ENCODE measurements at regions not wholly inside any gene's neighbourhood (a gene's known extent, or its start where the extent isn't known, plus 50 kb on each side); places are given as distances from the start of the nearest gene placed in this dataset.
"Not testable (repeated sequence)": the region's sequence is repeated elsewhere in the genome, so short reads cannot be mapped to it uniquely, and the experiment has no call there.

GRCh38 chr4:124167602-124168001, 544.9 kb downstream of the ANKRD50 start:
- no peaks in the 10 kb centered on the region for H4K20me1 ChIP-seq (ENCODE audit: insufficient read depth)
- H3K4me1 ChIP-seq (ENCODE audit: insufficient read depth) = no peaks in the 10 kb centered on the region
- no peak overlapping the region for H3K4me3 ChIP-seq
- H3K9me3 ChIP-seq (ENCODE audit: low read depth) = no peaks in the 10 kb centered on the region
- no peak overlapping the region for H3K27ac ChIP-seq
- in situ Hi-C loops (cut with MboI) = no loop called here
- 47 to 57% methylated on average over 2 of the region's 2 CpGs for WGBS, 2 experiments (ENCODE audit: low coverage in 1 of 2, low lambda C conversion rate in 2 of 2, missing lambda C conversion rate in 2 of 2)
- peak; percentile 63 for DNase-seq
- H3K9me2 ChIP-seq (ENCODE audit: insufficient read depth) = no peaks in the 10 kb centered on the region
- no peak overlapping the region for H3K4me2 ChIP-seq (ENCODE audit: unreplicated experiment)
- TF ChIP-seq EZH2phosphoT487 (IDR thresholded peaks at IDR 0.05; ENCODE audit: insufficient read depth, low read depth) (no peak), EZH2 (IDR thresholded peaks at IDR 0.05; ENCODE audit: insufficient read depth, poor library complexity, severe bottlenecking) (no peak)
- H2AFZ ChIP-seq = no peak overlapping the region
- no peaks in the 10 kb centered on the region for H3K36me3 ChIP-seq (ENCODE audit: low read depth)
- no peak overlapping the region for H3K9ac ChIP-seq
- H3F3A ChIP-seq (ENCODE audit: insufficient read depth) = no peaks in the 10 kb centered on the region
- no peaks in the 10 kb centered on the region for H3K79me2 ChIP-seq (ENCODE audit: insufficient read depth)
- H3K27me3 ChIP-seq (replicated peaks; ENCODE audit: insufficient read depth) = no peaks in the 10 kb centered on the region

- H3F3A ChIP-seq (ENCODE audit: insufficient read depth); H3K4me3 ChIP-seq; H2AFZ ChIP-seq; H3K4me2 ChIP-seq (ENCODE audit: unreplicated experiment); H3K27me3 ChIP-seq (replicated peaks; ENCODE audit: insufficient read depth); DNase-seq; H3K27ac ChIP-seq; H3K36me3 ChIP-seq (ENCODE audit: low read depth); H3K4me1 ChIP-seq (ENCODE audit: insufficient read depth); H4K20me1 ChIP-seq (ENCODE audit: insufficient read depth); H3K79me2 ChIP-seq (ENCODE audit: insufficient read depth); in situ Hi-C loops (cut with MboI); H3K9me3 ChIP-seq (ENCODE audit: low read depth); H3K9me2 ChIP-seq (ENCODE audit: insufficient read depth); H3K9ac ChIP-seq: not testable (repeated sequence)
- 28 to 31% methylated on average over 1 of the region's 1 CpG for WGBS, 2 experiments (ENCODE audit: low coverage in 1 of 2, low lambda C conversion rate in 2 of 2, missing lambda C conversion rate in 2 of 2)
Observed at GRCh38 chr4:124169524-124169923, 543.0 kb downstream of the ANKRD50 start.

- no peak overlapping the region for H3K4me2 ChIP-seq (ENCODE audit: unreplicated experiment)
- TF ChIP-seq EZH2 (IDR thresholded peaks at IDR 0.05; ENCODE audit: insufficient read depth, poor library complexity, severe bottlenecking) (no peak), EZH2phosphoT487 (IDR thresholded peaks at IDR 0.05; ENCODE audit: insufficient read depth, low read depth) (no peak)
- H3K9me3 ChIP-seq (ENCODE audit: low read depth) = no peaks in the 10 kb centered on the region
- in situ Hi-C loops (cut with MboI) = no loop called here
- 13 to 14% methylated on average over 2 of the region's 2 CpGs for WGBS, 2 experiments (ENCODE audit: low coverage in 1 of 2, low lambda C conversion rate in 2 of 2, missing lambda C conversion rate in 2 of 2)
- no peak overlapping the region for H3K27ac ChIP-seq
- peaks cover 9% of the 10 kb centered on the region for H3F3A ChIP-seq (ENCODE audit: insufficient read depth)
- no peaks in the 10 kb centered on the region for H4K20me1 ChIP-seq (ENCODE audit: insufficient read depth)
- DNase-seq = peak; percentile 23
- no peaks in the 10 kb centered on the region for H3K36me3 ChIP-seq (ENCODE audit: low read depth)
- H3K4me1 ChIP-seq (ENCODE audit: insufficient read depth) = peaks cover 18% of the 10 kb centered on the region
- H3K79me2 ChIP-seq (ENCODE audit: insufficient read depth) = no peaks in the 10 kb centered on the region
- H3K27me3 ChIP-seq (replicated peaks; ENCODE audit: insufficient read depth) = no peaks in the 10 kb centered on the region
- no peak overlapping the region for H3K9ac ChIP-seq
- H2AFZ ChIP-seq = no peak overlapping the region
- no peak overlapping the region for H3K4me3 ChIP-seq
- H3K9me2 ChIP-seq (ENCODE audit: insufficient read depth) = no peaks in the 10 kb centered on the region
Observed at GRCh38 chr4:124173912-124174311, 538.6 kb downstream of the ANKRD50 start.

- H3K4me1 ChIP-seq (ENCODE audit: insufficient read depth) = peaks cover 21% of the 10 kb centered on the region
- peak; percentile 89 for DNase-seq
- H3K9me3 ChIP-seq (ENCODE audit: low read depth) = no peaks in the 10 kb centered on the region
- H3K27ac ChIP-seq = peak overlapping the region; percentile 77
- 27 to 34% methylated on average over 4 of the region's 4 CpGs for WGBS, 2 experiments (ENCODE audit: low coverage in 1 of 2, low lambda C conversion rate in 2 of 2, missing lambda C conversion rate in 2 of 2)
- 0 out of 2 replicates have a peak overlapping the region, but pooled peaks have one; percentile 28 for H3K4me3 ChIP-seq
- H3K79me2 ChIP-seq (ENCODE audit: insufficient read depth) = no peaks in the 10 kb centered on the region
- peak overlapping the region; percentile 47 for H3K9ac ChIP-seq
- no peak overlapping the region for H2AFZ ChIP-seq
- peak overlapping the region; percentile 38 for H3K4me2 ChIP-seq (ENCODE audit: unreplicated experiment)
- TF ChIP-seq EZH2phosphoT487 (IDR thresholded peaks at IDR 0.05; ENCODE audit: insufficient read depth, low read depth) (no peak), EZH2 (IDR thresholded peaks at IDR 0.05; ENCODE audit: insufficient read depth, poor library complexity, severe bottlenecking) (no peak)
- H3F3A ChIP-seq (ENCODE audit: insufficient read depth) = peaks cover 15% of the 10 kb centered on the region
- no peaks in the 10 kb centered on the region for H3K9me2 ChIP-seq (ENCODE audit: insufficient read depth)
- no peaks in the 10 kb centered on the region for H3K36me3 ChIP-seq (ENCODE audit: low read depth)
- H4K20me1 ChIP-seq (ENCODE audit: insufficient read depth) = no peaks in the 10 kb centered on the region
- in situ Hi-C loops (cut with MboI) = no loop called here
- no peaks in the 10 kb centered on the region for H3K27me3 ChIP-seq (replicated peaks; ENCODE audit: insufficient read depth)
Observed at GRCh38 chr4:124177647-124178425, 534.7 kb downstream of the ANKRD50 start.
